Lower leg skin (tissue), 3 donors: ENCODE measurements at regions not wholly inside any gene's neighbourhood (a gene's known extent, or its start where the extent isn't known, plus 50 kb on each side); places are given as distances from the start of the nearest gene placed in this dataset.

Experiments used
- CTCF ChIP-seq, 3 donors: fragments of 450-650 bp; IDR thresholded peaks; one replicate each; pipeline ENCODE4 v1.5.1; 2016; ENCODE audit warnings: antibody characterized with exemption in 3 of 3, mild to moderate bottlenecking in 3 of 3, moderate library complexity in 2 of 3
- POLR2A ChIP-seq, 2 donors: fragments of 450-650 bp; IDR thresholded peaks; one replicate each; pipeline ENCODE4 v1.6.1; 2016 to 2017; ENCODE audit warnings: antibody characterized with exemption in 2 of 2, mild to moderate bottlenecking in 1 of 2, moderate library complexity in 1 of 2

DNA sequence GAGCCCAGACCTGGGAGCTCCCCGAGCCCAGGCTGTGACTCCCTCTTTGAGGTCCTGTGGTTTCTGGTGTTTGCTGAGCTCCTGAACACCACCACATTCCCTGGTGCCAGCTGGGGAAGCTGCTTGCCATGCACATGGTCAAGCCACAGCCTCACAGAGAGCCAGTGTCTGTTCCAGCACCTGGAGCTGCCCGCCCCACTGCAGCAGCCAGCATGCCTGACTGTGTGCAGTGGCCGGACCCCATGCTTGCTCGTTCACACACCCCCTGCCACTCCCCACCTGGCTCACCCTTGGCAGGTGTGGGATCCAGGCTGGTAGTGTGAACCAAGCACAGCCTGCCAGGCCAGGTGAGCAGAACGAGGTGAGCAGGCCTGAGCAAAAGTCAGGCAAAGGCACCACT is 95.6 kb upstream of the FAM9C start:
- TF ChIP-seq CTCF (IDR thresholded peaks at IDR 0.05): no peak
- no peak for TF ChIP-seq POLR2A (IDR thresholded peaks at IDR 0.05)
